Neural cell (in vitro differentiated cells): ENCODE measurements at regions not wholly inside any gene's neighbourhood (a gene's known extent, or its start where the extent isn't known, plus 50 kb on each side); places are given as distances from the start of the nearest gene placed in this dataset.

Source experiments
- H2AFZ ChIP-seq: fragments of 200-600, 300-800 bp; sonication (generic), shearing (Covaris generic); 2 replicates; pipeline ENCODE4 v1.6.0; 2014; ENCODE audit warnings: low read depth, mild to moderate bottlenecking, antibody characterized with exemption, low read length, moderate library complexity
- H3F3A ChIP-seq: fragments of 200-600 bp; shearing (Covaris generic); 2 replicates; pipeline ENCODE4 v1.6.1; 2016; ENCODE audit warnings: mild to moderate bottlenecking, moderate library complexity, mixed read lengths, antibody characterized with exemption, low read length; ENCODE audit not compliant: insufficient read depth, poor library complexity, severe bottlenecking
- H3K27ac ChIP-seq: fragments of 200-600, 300-800 bp; sonication (generic), shearing (Covaris generic); 2 replicates; pipeline ENCODE4 v1.5.1; 2014; ENCODE audit warnings: mild to moderate bottlenecking, low read length, moderate library complexity
- H3K27me3 ChIP-seq: fragments of 300-800, 200-600 bp; sonication (generic), shearing (Covaris generic); 2 replicates; pipeline ENCODE4 v1.6.0; 2014; ENCODE audit warnings: mild to moderate bottlenecking, low read depth, low read length, moderate library complexity; ENCODE audit not compliant: insufficient read depth
- H3K36me3 ChIP-seq: fragments of 300-800, 200-600 bp; sonication (generic), shearing (Covaris generic); 2 replicates; pipeline ENCODE4 v1.5.1; 2014; ENCODE audit warnings: mild to moderate bottlenecking, antibody characterized with exemption, low read length, moderate library complexity; ENCODE audit not compliant: insufficient read depth
- H3K4me2 ChIP-seq: fragments of 300-800, 200-600 bp; sonication (generic), shearing (Covaris generic); 2 replicates; pipeline ENCODE4 v1.6.0; 2014; ENCODE audit warnings: mild to moderate bottlenecking, low read length
- H3K4me3 ChIP-seq: fragments of 300-800, 200-600 bp; sonication (generic), shearing (Covaris generic); 2 replicates; pipeline ENCODE4 v1.5.1; 2014; ENCODE audit warnings: mild to moderate bottlenecking, low read length, moderate library complexity
- H3K79me2 ChIP-seq: fragments of 200-600 bp; shearing (Covaris generic); replicated peaks from 2 replicates; pipeline ENCODE4 v1.6.0; 2014; ENCODE audit warnings: mild to moderate bottlenecking, low read length, moderate library complexity; ENCODE audit not compliant: insufficient read depth
- H3K9ac ChIP-seq: fragments of 300-800, 200-600 bp; sonication (generic), shearing (Covaris generic); 2 replicates; pipeline ENCODE4 v1.6.1; 2016; ENCODE audit warnings: mild to moderate bottlenecking, low read length, mixed read lengths
- H3K9me2 ChIP-seq: fragments of 200-600 bp; shearing (Covaris generic); 2 replicates; pipeline ENCODE4 v1.6.1; 2016; ENCODE audit warnings: mild to moderate bottlenecking, low read length, mixed read lengths; ENCODE audit not compliant: insufficient read depth
- H3K9me3 ChIP-seq: fragments of 200-600, 300-800 bp; sonication (generic), shearing (Covaris generic); 2 replicates; pipeline ENCODE4 v1.6.1; 2016; ENCODE audit warnings: mild to moderate bottlenecking, mixed run types, low read length, moderate library complexity, mixed read lengths
- H4K20me1 ChIP-seq: fragments of 200-600 bp; shearing (Covaris generic); 2 replicates; pipeline ENCODE4 v1.6.1; 2016; ENCODE audit warnings: mild to moderate bottlenecking, mixed run types; ENCODE audit not compliant: insufficient read depth
- CTCF ChIP-seq: fragments of 450-650 bp; IDR thresholded peaks from 2 replicates; pipeline ENCODE4 v1.5.1; 2014; ENCODE audit warnings: antibody characterized with exemption, mild to moderate bottlenecking, moderate library complexity; ENCODE audit not compliant: poor library complexity, severe bottlenecking
- EP300 ChIP-seq: fragments of 450-650 bp; conservative IDR thresholded peaks from 2 replicates; pipeline ENCODE4 v1.6.1; 2014; ENCODE audit warnings: antibody characterized with exemption, mild to moderate bottlenecking, moderate library complexity; ENCODE audit not compliant: poor library complexity, severe bottlenecking
- EZH2 ChIP-seq: fragments of 200-600, 300-800 bp; shearing (Covaris generic), sonication (generic); IDR thresholded peaks from 2 replicates; pipeline ENCODE4 v1.6.1; 2014; ENCODE audit warnings: antibody characterized with exemption, low read length, borderline replicate concordance, mild to moderate bottlenecking; ENCODE audit not compliant: insufficient read depth, poor library complexity, severe bottlenecking
- MXI1 ChIP-seq: fragments of 450-650 bp; conservative IDR thresholded peaks from 2 replicates; pipeline ENCODE4 v1.6.1; 2014; ENCODE audit warnings: antibody characterized with exemption, mild to moderate bottlenecking; ENCODE audit not compliant: poor library complexity, severe bottlenecking
- POLR2AphosphoS5 ChIP-seq: IDR thresholded peaks from 2 replicates; pipeline ENCODE4 v1.6.1; 2012
- RAD21 ChIP-seq: fragments of 450-650 bp; conservative IDR thresholded peaks from 2 replicates; pipeline ENCODE4 v1.6.1; 2014; ENCODE audit warnings: antibody characterized with exemption, mild to moderate bottlenecking, moderate library complexity
- REST ChIP-seq: IDR thresholded peaks from 2 replicates; pipeline ENCODE4 v1.6.1; 2012; ENCODE audit warnings: borderline replicate concordance
- SMC3 ChIP-seq: fragments of 450-650 bp; conservative IDR thresholded peaks from 2 replicates; pipeline ENCODE4 v1.6.1; 2014; ENCODE audit warnings: antibody characterized with exemption, mild to moderate bottlenecking, moderate library complexity; ENCODE audit not compliant: poor library complexity
- TAF1 ChIP-seq: IDR thresholded peaks from 2 replicates; pipeline ENCODE4 v1.6.1; 2012; ENCODE audit warnings: low read depth

- TF ChIP-seq MXI1 (no peak), CTCF (no peak), RAD21 (no peak), TAF1 (no peak), POLR2AphosphoS5 (no peak), EZH2 (no peak), EP300 (no peak), SMC3 (no peak), REST (no peak)
- no peak overlapping the region for H3K9ac ChIP-seq
- no peaks in the 10 kb centered on the region for H3K36me3 ChIP-seq
- no peaks in the 10 kb centered on the region for H3K27me3 ChIP-seq
- H3K9me3 ChIP-seq: no peaks in the 10 kb centered on the region
- no peaks in the 10 kb centered on the region for H4K20me1 ChIP-seq
- H3K9me2 ChIP-seq: no peaks in the 10 kb centered on the region
- no peaks in the 10 kb centered on the region for H3F3A ChIP-seq
- no peak overlapping the region for H3K4me3 ChIP-seq
- H3K4me2 ChIP-seq: no peak overlapping the region
- no peak overlapping the region for H2AFZ ChIP-seq
- no peak overlapping the region for H3K27ac ChIP-seq
- H3K79me2 ChIP-seq: no peaks in the 10 kb centered on the region
These were observed 658.9 kb downstream of the TOX3 start for GRCh38 chr16:51888016-51888415.

GRCh38 chr16:51886456-51886855 is 660.5 kb downstream of the TOX3 start:
- Histone ChIP-seq H3K36me3 (no peaks in the 10 kb centered on the region), H3K9me2 (no peaks in the 10 kb centered on the region), H3K9ac (no peak overlapping the region), H3K4me3 (no peak overlapping the region), H3K79me2 (no peaks in the 10 kb centered on the region), H2AFZ (no peak overlapping the region), H3K9me3 (no peaks in the 10 kb centered on the region), H3F3A (no peaks in the 10 kb centered on the region), H3K4me2 (no peak overlapping the region), H4K20me1 (no peaks in the 10 kb centered on the region), H3K27me3 (no peaks in the 10 kb centered on the region), H3K27ac (no peak overlapping the region)
- no peak for TF ChIP-seq MXI1
- no peak for TF ChIP-seq POLR2AphosphoS5
- no peak for TF ChIP-seq REST
- TF ChIP-seq TAF1: no peak
- no peak for TF ChIP-seq EZH2
- TF ChIP-seq RAD21: no peak
- TF ChIP-seq SMC3: no peak
- no peak for TF ChIP-seq EP300
- no peak for TF ChIP-seq CTCF
